ENCODE measurements at regions not wholly inside any gene's neighbourhood (a gene's known extent, or its start where the extent isn't known, plus 50 kb on each side); places are given as distances from the start of the nearest gene placed in this dataset.

- H3K36me3 ChIP-seq (ENCODE audit: control insufficient read depth in 2 of 2, insufficient read depth in 1 of 2, low read length in 2 of 2) = no peaks in the 10 kb centered on the region
- no peaks in the 10 kb centered on the region for H3K4me1 ChIP-seq (ENCODE audit: control insufficient read depth, insufficient read depth, low read length)
- no peaks in the 10 kb centered on the region for H3K9me3 ChIP-seq (ENCODE audit: control insufficient read depth, insufficient read depth, low read depth, low read length)
- TF ChIP-seq ZFHX2 (tag by site-specific recombination; conservative IDR thresholded peaks at IDR 0.05) = no peak
- no peak for TF ChIP-seq YY2 (tag by site-specific recombination; IDR thresholded peaks at IDR 0.05)
- no peak for TF ChIP-seq KLF7 (tag by site-specific recombination; IDR thresholded peaks at IDR 0.05; ENCODE audit: borderline replicate concordance)
- no peak for TF ChIP-seq TSHZ1 (tag by site-specific recombination; IDR thresholded peaks at IDR 0.05; ENCODE audit: borderline replicate concordance)
- TF ChIP-seq ZBTB26 (tag by site-specific recombination; optimal IDR thresholded peaks at IDR 0.05) = no peak
- no peak for TF ChIP-seq ZNF513 (tag by site-specific recombination; IDR thresholded peaks at IDR 0.05)
- CTCF ChIA-PET = interaction anchor here (1.0 to 1.5 kb wide), 3 partner anchors 99 to 1273 kb away, joined by 3 to 4 read pairs (median 4); no protein-coding TSS in a partner anchor
- H3K4me3 ChIP-seq (ENCODE audit: low read depth, low read length) = no peak overlapping the region
- POLR2A ChIA-PET = no interaction called here
- no peak overlapping the region for H3K27ac ChIP-seq (ENCODE audit: extremely low read depth, low read depth, low read length)
Measured at GRCh38 chr6:14217728-14218518, 100.4 kb downstream of the CD83 start.

- Histone ChIP-seq H3K9me3 (ENCODE audit: control insufficient read depth, insufficient read depth, low read depth, low read length) (no peaks in the 10 kb centered on the region), H3K4me3 (ENCODE audit: low read depth, low read length) (no peak overlapping the region), H3K27ac (ENCODE audit: extremely low read depth, low read depth, low read length) (no peak overlapping the region), H3K36me3 (ENCODE audit: control insufficient read depth in 2 of 2, insufficient read depth in 1 of 2, low read length in 2 of 2) (no peaks in the 10 kb centered on the region), H3K4me1 (ENCODE audit: control insufficient read depth, insufficient read depth, low read length) (no peaks in the 10 kb centered on the region)
- TF ChIP-seq ZNF416 (tag by site-specific recombination; IDR thresholded peaks at IDR 0.05) (no peak), ZNF114 (tag by site-specific recombination; IDR thresholded peaks at IDR 0.05) (no peak), HOXD13 (CRISPR knock-in tag; IDR thresholded peaks at IDR 0.05; ENCODE audit: borderline replicate concordance) (no peak), ZNF707 (tag by site-specific recombination; IDR thresholded peaks at IDR 0.05) (no peak), ZBTB49 (tag by site-specific recombination; IDR thresholded peaks at IDR 0.05; ENCODE audit: low read depth) (no peak), REPIN1 (tag by site-specific recombination; IDR thresholded peaks at IDR 0.05; ENCODE audit: low read depth) (no peak), ZNF248 (tag by site-specific recombination; IDR thresholded peaks at IDR 0.05) (no peak), ZNF132 (tag by site-specific recombination; IDR thresholded peaks at IDR 0.05; ENCODE audit: borderline replicate concordance) (no peak), SCRT2 (tag by site-specific recombination; IDR thresholded peaks at IDR 0.05) (no peak), BCL11A (tag by site-specific recombination; IDR thresholded peaks at IDR 0.05; ENCODE audit: low read depth) (no peak), ZNF423 (tag by site-specific recombination; IDR thresholded peaks at IDR 0.05) (no peak), ELK4 (IDR thresholded peaks at IDR 0.05; ENCODE audit: borderline replicate concordance, low read depth, low read length) (no peak)
- CTCF ChIA-PET = interaction anchor here (1.5 kb wide), 1 partner anchor 98 kb away, joined by 4 read pairs; no protein-coding TSS in a partner anchor
- POLR2A ChIA-PET = no interaction called here
Measured at GRCh38 chr6:14218519-14218800, 100.9 kb downstream of the CD83 start.
